ENCODE measurements at regions not wholly inside any gene's neighbourhood (a gene's known extent, or its start where the extent isn't known, plus 50 kb on each side); places are given as distances from the start of the nearest gene placed in this dataset.
"Not testable (repeated sequence)": the region's sequence is repeated elsewhere in the genome, so short reads cannot be mapped to it uniquely, and the experiment has no call there.

DNA sequence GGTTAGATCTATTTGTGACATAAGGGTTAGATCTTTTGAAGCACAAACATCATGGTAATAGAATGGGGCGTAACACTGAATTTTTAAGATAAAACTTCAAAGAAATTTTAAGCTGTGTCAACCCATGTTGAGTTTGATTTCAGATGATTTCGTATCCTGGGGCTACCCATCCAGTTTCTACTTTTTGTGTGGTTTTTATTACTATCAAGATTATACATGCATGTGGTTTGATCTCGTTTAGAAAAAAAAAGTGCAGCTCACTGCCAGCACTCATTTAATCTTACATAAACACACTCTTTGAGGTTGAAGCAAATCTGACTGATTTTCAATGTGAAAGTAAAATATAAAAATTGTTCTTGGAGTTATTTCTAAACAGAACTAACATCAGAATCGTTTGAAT lies 140.8 kb upstream of the GRB10 start:
- TF ChIP-seq, protein P1, sequence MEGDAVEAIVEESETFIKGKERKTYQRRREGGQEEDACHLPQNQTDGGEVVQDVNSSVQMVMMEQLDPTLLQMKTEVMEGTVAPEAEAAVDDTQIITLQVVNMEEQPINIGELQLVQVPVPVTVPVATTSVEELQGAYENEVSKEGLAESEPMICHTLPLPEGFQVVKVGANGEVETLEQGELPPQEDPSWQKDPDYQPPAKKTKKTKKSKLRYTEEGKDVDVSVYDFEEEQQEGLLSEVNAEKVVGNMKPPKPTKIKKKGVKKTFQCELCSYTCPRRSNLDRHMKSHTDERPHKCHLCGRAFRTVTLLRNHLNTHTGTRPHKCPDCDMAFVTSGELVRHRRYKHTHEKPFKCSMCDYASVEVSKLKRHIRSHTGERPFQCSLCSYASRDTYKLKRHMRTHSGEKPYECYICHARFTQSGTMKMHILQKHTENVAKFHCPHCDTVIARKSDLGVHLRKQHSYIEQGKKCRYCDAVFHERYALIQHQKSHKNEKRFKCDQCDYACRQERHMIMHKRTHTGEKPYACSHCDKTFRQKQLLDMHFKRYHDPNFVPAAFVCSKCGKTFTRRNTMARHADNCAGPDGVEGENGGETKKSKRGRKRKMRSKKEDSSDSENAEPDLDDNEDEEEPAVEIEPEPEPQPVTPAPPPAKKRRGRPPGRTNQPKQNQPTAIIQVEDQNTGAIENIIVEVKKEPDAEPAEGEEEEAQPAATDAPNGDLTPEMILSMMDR (IDR thresholded peaks at IDR 0.05; ENCODE audit: insufficient read depth, low read length), result no peak
- no peak overlapping the region for H3K4me3 ChIP-seq (ENCODE audit: low read depth, low read length)
- no peak for DNase-seq (ENCODE audit: low read depth)

DNA sequence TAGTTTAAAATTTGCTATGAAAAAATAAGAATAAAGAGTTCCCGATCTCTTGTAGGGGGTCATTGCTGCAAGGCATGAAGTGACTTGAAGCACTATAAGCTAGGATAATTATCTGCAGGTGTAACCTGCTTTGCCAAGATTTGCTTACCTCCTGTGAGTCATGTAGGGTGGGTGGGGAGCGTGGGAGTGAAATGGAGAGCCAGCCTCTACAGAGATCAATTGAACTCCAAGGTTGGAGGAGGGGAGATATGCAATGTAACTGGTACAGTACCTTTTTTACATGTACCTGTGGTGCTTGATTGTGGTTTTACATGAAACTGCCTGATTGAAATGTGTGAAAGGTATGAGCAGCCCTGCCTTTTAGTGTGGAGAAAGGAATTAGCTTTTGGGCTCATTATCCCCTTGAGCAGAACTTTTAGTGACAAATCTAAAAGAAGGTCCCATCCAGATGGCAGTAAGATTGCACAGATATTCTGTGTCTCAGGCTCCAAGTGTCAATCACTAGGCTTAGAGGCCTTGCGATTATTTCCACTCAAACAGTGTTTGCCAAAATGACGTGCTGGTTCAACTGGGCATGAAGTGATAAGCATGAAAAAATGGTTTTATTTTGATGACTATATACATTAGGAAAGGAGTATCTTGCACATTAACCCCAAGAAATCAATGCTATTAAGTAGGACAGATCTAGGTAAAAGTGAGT lies 138.6 kb upstream of the GRB10 start:
- TF ChIP-seq, protein P1 (IDR thresholded peaks at IDR 0.05; ENCODE audit: insufficient read depth, low read length), result no peak
- no peak for DNase-seq (ENCODE audit: low read depth)
- no peak overlapping the region for H3K4me3 ChIP-seq (ENCODE audit: low read depth, low read length)

DNA sequence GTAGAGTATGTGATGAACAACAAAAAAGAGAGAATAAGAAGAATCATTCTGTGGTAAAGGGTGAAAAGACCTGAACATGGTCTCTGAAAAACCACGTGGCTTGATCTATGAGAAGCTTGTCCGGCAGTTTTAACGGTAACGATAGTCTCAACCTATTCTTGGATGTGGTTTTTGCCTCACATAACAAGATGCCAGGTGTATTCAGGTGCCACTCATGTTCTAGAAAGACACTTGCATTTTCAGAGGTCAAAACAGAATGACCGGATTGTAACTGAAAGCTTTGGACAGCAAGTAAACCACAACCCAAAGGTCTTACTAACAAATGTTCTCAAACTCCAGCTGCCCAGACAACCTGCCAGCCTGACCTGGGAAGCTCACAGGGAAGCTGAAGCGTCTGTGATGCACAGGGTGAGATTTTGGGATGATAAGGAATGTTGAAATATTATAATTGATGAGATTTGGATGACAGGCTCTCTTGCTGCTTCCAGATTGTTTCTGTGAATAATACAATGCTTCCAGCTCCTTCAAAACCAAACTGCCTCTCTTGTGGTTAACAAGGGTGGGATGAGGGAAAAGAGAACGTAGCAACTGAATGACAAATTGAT lies 137.4 kb upstream of the GRB10 start:
- TF ChIP-seq, protein P1 (IDR thresholded peaks at IDR 0.05; ENCODE audit: insufficient read depth, low read length), result no peak
- H3K4me3 ChIP-seq (ENCODE audit: low read depth, low read length), result no peak overlapping the region
- peak; percentile 26 for DNase-seq (ENCODE audit: low read depth)

DNA sequence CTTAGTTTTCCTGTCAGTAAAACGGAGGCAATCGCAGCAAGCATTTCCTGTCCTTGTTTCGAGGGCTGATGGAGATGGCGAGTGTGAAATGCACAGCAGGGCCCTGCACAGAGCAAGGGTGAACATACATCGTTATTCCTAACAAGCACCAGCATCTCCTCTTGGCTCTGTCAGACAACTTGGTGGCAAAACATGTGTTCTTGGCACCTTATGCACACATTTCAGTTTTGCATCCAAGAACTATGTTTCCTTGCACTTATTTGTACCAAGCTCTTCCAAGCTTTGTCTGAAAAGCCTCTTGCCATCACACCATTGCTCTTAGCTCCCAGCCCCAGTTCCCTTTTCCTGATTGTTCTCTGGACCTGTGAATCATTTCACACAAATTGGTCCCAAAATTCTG lies 132.9 kb upstream of the GRB10 start:
- TF ChIP-seq, protein P1 (IDR thresholded peaks at IDR 0.05; ENCODE audit: insufficient read depth, low read length), result no peak
- DNase-seq (ENCODE audit: low read depth), result no peak
- H3K4me3 ChIP-seq (ENCODE audit: low read depth, low read length), result no peak overlapping the region

- DNase-seq (ENCODE audit: low read depth), result no peak
- TF ChIP-seq, protein P1 (IDR thresholded peaks at IDR 0.05; ENCODE audit: insufficient read depth, low read length), result no peak
- no peak overlapping the region for H3K4me3 ChIP-seq (ENCODE audit: low read depth, low read length)
Measured at GRCh38 chr7:50914460-50914859, 131.8 kb upstream of the GRB10 start.

DNA sequence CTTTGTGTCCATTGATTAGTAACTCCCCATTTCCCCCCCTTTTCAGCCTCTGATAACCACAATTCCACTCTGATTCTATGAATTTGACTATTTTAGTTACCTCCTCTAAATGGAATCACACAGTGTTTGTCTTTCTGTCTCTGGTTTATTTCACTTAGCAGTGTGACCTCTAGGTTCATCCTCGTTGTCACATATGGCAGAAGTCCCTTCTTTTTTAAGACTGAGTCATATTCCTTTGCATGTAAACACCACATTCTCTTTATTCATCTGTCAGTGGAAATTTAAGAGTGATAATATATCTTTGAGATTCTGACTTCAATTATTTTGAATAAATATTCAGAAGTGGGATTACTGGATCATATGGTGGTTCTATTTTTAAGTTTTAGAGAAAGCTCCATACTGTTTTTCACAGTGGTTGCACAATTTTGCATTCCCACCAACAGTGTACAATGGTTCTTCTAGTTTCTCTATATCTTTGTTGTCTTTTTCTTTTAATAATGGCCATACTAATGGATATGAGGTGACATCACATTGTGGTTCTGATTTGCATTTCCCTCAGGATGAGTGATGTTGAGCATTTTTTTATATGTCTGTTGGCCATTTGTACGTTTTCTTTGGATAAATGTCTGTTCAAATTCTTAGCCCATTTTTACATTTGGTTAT lies 126.1 kb upstream of the GRB10 start:
- H3K4me3 ChIP-seq (ENCODE audit: low read depth, low read length), result no peak overlapping the region
- TF ChIP-seq, protein P1 (IDR thresholded peaks at IDR 0.05; ENCODE audit: insufficient read depth, low read length), result no peak
- peak; percentile 77 for DNase-seq (ENCODE audit: low read depth)

DNA sequence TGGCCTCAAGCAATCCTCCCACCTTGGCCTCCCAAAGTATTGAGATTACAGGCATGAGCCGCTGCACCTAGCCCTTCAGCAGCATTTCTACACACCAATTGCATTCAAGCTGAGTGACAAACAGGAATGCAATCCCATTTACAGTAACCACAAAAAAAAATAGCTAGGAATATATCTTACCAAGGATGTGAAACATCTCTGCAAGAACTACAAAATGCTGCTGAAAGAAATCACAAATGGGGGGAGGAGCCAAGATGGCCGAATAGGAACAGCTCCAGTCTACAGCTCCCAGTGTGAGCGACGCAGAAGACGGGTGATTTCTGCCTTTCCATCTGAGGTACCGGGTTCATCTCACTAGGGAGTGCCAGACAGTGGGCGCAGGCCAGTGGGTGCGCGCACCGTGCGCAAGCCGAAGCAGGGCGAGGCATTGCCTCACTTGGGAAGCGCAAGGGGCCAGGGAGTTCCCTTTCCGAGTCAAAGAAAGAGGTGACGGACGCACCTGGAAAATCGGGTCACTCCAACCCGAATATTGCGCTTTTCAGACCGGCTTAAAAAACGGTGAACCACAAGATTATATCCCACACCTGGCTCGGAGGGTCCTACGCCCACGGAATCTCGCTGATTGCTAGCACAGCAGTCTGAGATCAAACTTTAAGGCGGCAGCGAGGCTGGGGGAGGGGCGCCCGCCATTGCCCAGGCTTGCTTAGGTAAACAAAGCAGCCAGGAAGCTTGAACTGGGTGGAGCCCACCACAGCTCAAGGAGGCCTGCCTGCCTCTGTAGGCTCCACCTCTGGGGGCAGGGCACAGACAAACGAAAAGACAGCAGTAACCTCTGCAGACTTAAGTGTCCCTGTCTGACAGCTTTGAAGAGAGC lies 116.1 kb upstream of the GRB10 start:
- not testable (repeated sequence) for DNase-seq (ENCODE audit: low read depth); H3K4me3 ChIP-seq (ENCODE audit: low read depth, low read length)

DNA sequence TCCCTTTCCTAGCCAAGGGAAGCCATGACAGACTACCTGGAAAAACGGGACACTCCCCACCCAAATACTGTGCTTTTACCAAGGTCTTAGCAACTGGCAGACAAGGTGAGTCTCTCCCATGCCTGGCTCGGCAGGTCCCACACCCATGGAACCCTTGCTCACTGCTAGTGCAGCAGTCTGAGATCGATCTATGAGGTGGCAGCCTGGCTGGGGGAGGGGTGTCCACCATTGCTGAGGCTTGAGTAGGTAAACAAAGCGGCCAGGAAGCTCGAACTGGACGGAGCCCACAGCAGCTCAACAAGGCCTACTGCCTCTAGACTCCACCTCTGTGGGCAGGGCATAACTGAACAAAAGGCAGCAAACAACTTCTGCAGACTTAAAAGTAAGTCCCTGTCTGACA lies 104.4 kb upstream of the GRB10 start:
- not testable (repeated sequence) for DNase-seq (ENCODE audit: low read depth); H3K4me3 ChIP-seq (ENCODE audit: low read depth, low read length)
